AG04449 (cell line): ENCODE measurements at regions not wholly inside any gene's neighbourhood (a gene's known extent, or its start where the extent isn't known, plus 50 kb on each side); places are given as distances from the start of the nearest gene placed in this dataset.

Experiments used
- CTCF ChIA-PET: fragments of 350-600 bp; formaldehyde crosslinking; extraction: SDS; loops from one replicate; lab custom pipeline; 2021; ENCODE audit warnings: antibody characterized with exemption; lab: Yijun Ruan, JAX
- POLR2A ChIA-PET: fragments of 400-600, 350-600 bp; formaldehyde crosslinking; extraction: SDS; loops from one replicate; lab custom pipeline; 2020; ENCODE audit warnings: antibody characterized with exemption, inconsistent platforms; lab: Yijun Ruan, JAX
- DNase-seq: peaks from one replicate; pipeline ENCODE4 v3.0.0-alpha.2; 2010; ENCODE audit warnings: low read depth, low spot score
- H3K4me3 ChIP-seq: 2 replicates; pipeline ENCODE4 v1.5.1; 2011; ENCODE audit warnings: low read depth, mild to moderate bottlenecking, control low read depth, low read length
- TF ChIP-seq, protein P1 (sequence below): IDR thresholded peaks from one replicate; pipeline ENCODE4 v1.5.1; 2011; ENCODE audit warnings: mild to moderate bottlenecking, moderate library complexity, low read length, control low read depth, inconsistent platforms; ENCODE audit not compliant: insufficient read depth; ENCODE audit errors: missing control alignments

DNA sequence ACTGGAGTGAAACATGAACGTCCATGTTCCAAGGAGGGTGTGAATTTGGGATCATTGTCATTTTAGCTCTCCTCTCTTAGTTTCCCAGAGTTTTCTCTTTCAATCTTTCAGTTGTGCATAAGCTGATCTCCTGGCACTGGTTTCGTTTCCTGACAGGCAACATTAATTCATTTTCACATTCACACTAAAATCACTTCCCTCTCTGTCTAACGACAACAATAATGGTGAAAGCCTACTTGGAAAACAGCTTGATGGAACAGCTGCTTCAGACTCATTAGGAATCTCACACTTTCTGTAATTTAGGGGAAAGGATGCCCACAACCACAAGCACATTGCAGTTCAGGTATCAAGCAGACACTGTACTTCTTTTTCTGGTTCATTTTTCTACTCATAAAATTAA lies 188.6 kb downstream of the TRIM36 start:
- ChIA-PET CTCF (no interaction called here), POLR2A (no interaction called here)
- TF ChIP-seq, protein P1, sequence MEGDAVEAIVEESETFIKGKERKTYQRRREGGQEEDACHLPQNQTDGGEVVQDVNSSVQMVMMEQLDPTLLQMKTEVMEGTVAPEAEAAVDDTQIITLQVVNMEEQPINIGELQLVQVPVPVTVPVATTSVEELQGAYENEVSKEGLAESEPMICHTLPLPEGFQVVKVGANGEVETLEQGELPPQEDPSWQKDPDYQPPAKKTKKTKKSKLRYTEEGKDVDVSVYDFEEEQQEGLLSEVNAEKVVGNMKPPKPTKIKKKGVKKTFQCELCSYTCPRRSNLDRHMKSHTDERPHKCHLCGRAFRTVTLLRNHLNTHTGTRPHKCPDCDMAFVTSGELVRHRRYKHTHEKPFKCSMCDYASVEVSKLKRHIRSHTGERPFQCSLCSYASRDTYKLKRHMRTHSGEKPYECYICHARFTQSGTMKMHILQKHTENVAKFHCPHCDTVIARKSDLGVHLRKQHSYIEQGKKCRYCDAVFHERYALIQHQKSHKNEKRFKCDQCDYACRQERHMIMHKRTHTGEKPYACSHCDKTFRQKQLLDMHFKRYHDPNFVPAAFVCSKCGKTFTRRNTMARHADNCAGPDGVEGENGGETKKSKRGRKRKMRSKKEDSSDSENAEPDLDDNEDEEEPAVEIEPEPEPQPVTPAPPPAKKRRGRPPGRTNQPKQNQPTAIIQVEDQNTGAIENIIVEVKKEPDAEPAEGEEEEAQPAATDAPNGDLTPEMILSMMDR: no peak
- DNase-seq: no peak
- no peak overlapping the region for H3K4me3 ChIP-seq

DNA sequence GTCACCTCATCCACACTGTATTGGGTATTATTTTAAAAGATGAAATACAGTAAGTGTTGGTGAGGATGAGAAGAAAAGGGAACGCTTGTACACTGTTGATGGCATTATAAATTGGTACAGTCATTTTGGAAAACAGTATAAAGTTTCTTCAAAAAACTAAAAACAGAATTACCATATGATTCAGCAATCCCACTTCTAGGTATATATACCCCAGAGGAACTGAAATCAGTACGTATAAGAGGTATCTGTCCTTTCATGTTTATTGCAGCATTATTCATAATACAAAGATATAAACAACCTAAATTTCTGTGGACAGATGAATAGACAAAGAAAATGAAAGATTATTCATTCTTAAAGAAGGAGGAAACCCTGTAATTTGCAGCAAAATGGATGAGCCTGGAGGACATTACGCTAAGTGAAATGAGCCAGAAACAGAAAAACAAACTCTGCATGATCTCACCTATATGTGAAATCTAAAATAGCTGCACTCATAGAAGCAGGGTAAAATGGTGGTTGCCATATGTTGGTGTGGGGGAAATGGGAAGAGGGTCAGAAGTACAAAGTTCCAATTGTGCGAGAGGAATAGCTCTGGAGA lies 191.6 kb downstream of the TRIM36 start:
- POLR2A ChIA-PET: no interaction called here
- no peak for DNase-seq

DNA sequence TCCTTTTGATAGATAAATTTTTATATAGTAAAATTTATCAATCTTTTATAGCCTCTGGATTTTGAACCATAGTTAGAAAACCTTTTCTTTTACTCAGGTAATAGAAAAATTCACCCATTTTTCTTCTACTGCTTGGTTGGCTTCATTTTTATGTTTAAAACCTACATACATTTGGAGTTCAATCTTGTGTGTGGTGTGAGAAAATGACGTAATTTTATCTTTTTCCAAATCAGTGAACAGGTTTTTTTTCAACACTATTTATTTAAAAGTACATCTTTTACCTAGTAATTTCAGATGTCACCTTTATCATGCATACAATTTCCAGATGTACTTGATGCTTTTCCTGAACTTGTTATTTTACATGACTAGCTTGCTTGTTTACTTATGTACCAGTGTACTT lies 200.2 kb downstream of the TRIM36 start:
- ChIA-PET POLR2A (no interaction called here), CTCF (no interaction called here)
- no peak for DNase-seq
- no peak overlapping the region for H3K4me3 ChIP-seq
- TF ChIP-seq, protein P1: no peak

More for the DNA sequence above, 191.6 kb downstream of the TRIM36 start:
- CTCF ChIA-PET: no interaction called here
- TF ChIP-seq, protein P1: no peak
- H3K4me3 ChIP-seq: no peak overlapping the region

GRCh38 chr5:114957384-114957783 lies 212.3 kb downstream of the TRIM36 start:
- CTCF ChIA-PET: no interaction called here
- TF ChIP-seq, protein P1: no peak

GRCh38 chr5:114953565-114953964 lies 216.1 kb downstream of the TRIM36 start:
- TF ChIP-seq, protein P1: no peak
- POLR2A ChIA-PET: no interaction called here
- H3K4me3 ChIP-seq: no peak overlapping the region
- no peak for DNase-seq
- CTCF ChIA-PET: no interaction called here

More at GRCh38 chr5:114957384-114957783, 212.3 kb downstream of the TRIM36 start:
- no peak overlapping the region for H3K4me3 ChIP-seq
- no peak for DNase-seq
- POLR2A ChIA-PET: no interaction called here

DNA sequence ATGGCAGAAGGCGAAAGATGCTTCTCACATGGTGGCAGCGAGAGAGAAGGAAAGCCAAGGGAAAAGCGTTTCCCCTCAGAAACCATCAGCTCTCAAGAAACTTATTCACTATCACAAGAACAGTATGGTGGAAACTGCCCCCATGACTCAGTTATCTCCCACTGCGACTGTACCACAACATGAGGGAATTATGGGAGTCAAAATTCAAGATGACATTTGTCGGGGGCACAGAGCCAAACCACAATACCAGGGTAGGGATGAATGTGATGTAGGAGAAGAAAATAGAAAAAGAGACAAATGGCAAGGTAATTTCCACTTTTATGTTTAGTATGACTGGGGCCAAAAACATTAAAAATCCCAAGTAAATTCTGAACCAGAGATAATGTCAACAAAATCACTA lies 216.8 kb downstream of the TRIM36 start:
- ChIA-PET CTCF (no interaction called here), POLR2A (no interaction called here)
- DNase-seq: no peak
- H3K4me3 ChIP-seq: no peak overlapping the region
- TF ChIP-seq, protein P1: no peak
